Chondrocyte (in vitro differentiated cells): ENCODE measurements at regions not wholly inside any gene's neighbourhood (a gene's known extent, or its start where the extent isn't known, plus 50 kb on each side); places are given as distances from the start of the nearest gene placed in this dataset.

Source experiments
- DNase-seq: peaks from one replicate; pipeline ENCODE4 v3.0.0; 2021; ENCODE audit warnings: mixed read lengths, low spot score
- H3K27ac Mint-ChIP-seq: one replicate; pipeline ENCODE4 v1.8.0; 2021; ENCODE audit warnings: mild to moderate bottlenecking, moderate library complexity, mixed read lengths; ENCODE audit not compliant: unreplicated experiment
- H3K27me3 Mint-ChIP-seq: 2 replicates; pipeline ENCODE4 v1.8.0; 2021; ENCODE audit warnings: low read depth, mixed read lengths
- H3K36me3 Mint-ChIP-seq: 2 replicates; pipeline ENCODE4 v1.8.0; 2021; ENCODE audit warnings: low read depth, mixed read lengths
- H3K4me1 Mint-ChIP-seq: 2 replicates; pipeline ENCODE4 v1.8.0; 2021; ENCODE audit warnings: low read depth, mild to moderate bottlenecking, mixed read lengths
- H3K4me3 Mint-ChIP-seq: one replicate; pipeline ENCODE4 v1.8.0; 2021; ENCODE audit warnings: mild to moderate bottlenecking, moderate library complexity, mixed read lengths; ENCODE audit not compliant: unreplicated experiment
- H3K9me3 Mint-ChIP-seq: 2 replicates; pipeline ENCODE4 v1.8.0; 2021; ENCODE audit warnings: low read depth, mixed read lengths
- CTCF ChIP-seq: fragments of 200-600 bp; sonication (generic); IDR thresholded peaks from 2 replicates; pipeline ENCODE4 v1.5.0; 2021; ENCODE audit warnings: antibody characterized with exemption, mild to moderate bottlenecking, moderate library complexity

GRCh38 chr21:20779321-20779720 is 218.9 kb upstream of the NCAM2 start:
- Mint-ChIP-seq H3K36me3 (no peaks in the 10 kb centered on the region), H3K27me3 (no peaks in the 10 kb centered on the region), H3K4me3 (no peak overlapping the region), H3K9me3 (peaks cover 19% of the 10 kb centered on the region), H3K27ac (no peak overlapping the region), H3K4me1 (peaks cover 12% of the 10 kb centered on the region)
- no peak for TF ChIP-seq CTCF
- no peak for DNase-seq

- no peak for TF ChIP-seq CTCF
- Mint-ChIP-seq H3K4me1 (peaks cover 12% of the 10 kb centered on the region), H3K27ac (peak overlapping the region; percentile 13), H3K9me3 (peaks cover 8% of the 10 kb centered on the region), H3K27me3 (no peaks in the 10 kb centered on the region), H3K36me3 (no peaks in the 10 kb centered on the region), H3K4me3 (no peak overlapping the region)
- DNase-seq: no peak
Observed at GRCh38 chr21:20783611-20784010, 214.6 kb upstream of the NCAM2 start.

GRCh38 chr21:20789729-20790500 is 208.3 kb upstream of the NCAM2 start:
- H3K27me3 Mint-ChIP-seq: no peaks in the 10 kb centered on the region
- TF ChIP-seq CTCF: no peak
- peaks cover 15% of the 10 kb centered on the region for H3K4me1 Mint-ChIP-seq
- no peak overlapping the region for H3K4me3 Mint-ChIP-seq
- peaks cover 6% of the 10 kb centered on the region for H3K9me3 Mint-ChIP-seq
- no peaks in the 10 kb centered on the region for H3K36me3 Mint-ChIP-seq
- H3K27ac Mint-ChIP-seq: peak overlapping the region; percentile 73
- DNase-seq: no peak

- no peak for TF ChIP-seq CTCF
- Mint-ChIP-seq H3K36me3 (no peaks in the 10 kb centered on the region), H3K4me3 (no peak overlapping the region), H3K27me3 (no peaks in the 10 kb centered on the region), H3K27ac (no peak overlapping the region), H3K4me1 (peaks cover 20% of the 10 kb centered on the region), H3K9me3 (peaks cover 3% of the 10 kb centered on the region)
- DNase-seq: no peak
Observed at GRCh38 chr21:20800106-20800505, 198.1 kb upstream of the NCAM2 start.

GRCh38 chr21:20802201-20802600 is 196.0 kb upstream of the NCAM2 start:
- no peaks in the 10 kb centered on the region for H3K36me3 Mint-ChIP-seq
- no peak for DNase-seq
- no peaks in the 10 kb centered on the region for H3K27me3 Mint-ChIP-seq
- no peak overlapping the region for H3K4me3 Mint-ChIP-seq
- H3K9me3 Mint-ChIP-seq: no peaks in the 10 kb centered on the region
- peaks cover 20% of the 10 kb centered on the region for H3K4me1 Mint-ChIP-seq
- TF ChIP-seq CTCF: no peak
- H3K27ac Mint-ChIP-seq: no peak overlapping the region
